NCI-H2107 treated with DMSO at 0.1 percent for 48 hours (cell line): ENCODE measurements at regions not wholly inside any gene's neighbourhood (a gene's known extent, or its start where the extent isn't known, plus 50 kb on each side); places are given as distances from the start of the nearest gene placed in this dataset.

Source experiments
- DNase-seq: peaks from one replicate; lab custom pipeline; 2025; ENCODE audit not compliant: unreplicated experiment; lab: John Stamatoyannopoulos, UW

- DNase-seq: no peak
Observed at GRCh38 chr16:6031567-6031966, 934.0 kb upstream of the EEF2KMT start.

- DNase-seq: no peak
Observed at GRCh38 chr16:6031102-6031501, 933.5 kb upstream of the EEF2KMT start.

GRCh38 chr16:6027733-6028132 is 930.1 kb upstream of the EEF2KMT start:
- DNase-seq: no peak

- no peak for DNase-seq
Observed at GRCh38 chr16:6023449-6023848, 925.9 kb upstream of the EEF2KMT start.

GRCh38 chr16:6021276-6021943 is 923.8 kb upstream of the EEF2KMT start:
- no peak for DNase-seq

GRCh38 chr16:6020162-6020985 is 922.8 kb upstream of the EEF2KMT start:
- DNase-seq: no peak

- no peak for DNase-seq
Observed at GRCh38 chr16:6019490-6019991, 921.9 kb upstream of the EEF2KMT start.

- DNase-seq: no peak
Observed at GRCh38 chr16:6018848-6019489, 921.4 kb upstream of the EEF2KMT start.

- DNase-seq: no peak
Observed at GRCh38 chr16:6016530-6017184, 919.1 kb upstream of the EEF2KMT start.

GRCh38 chr16:6012716-6013115 is 915.1 kb upstream of the EEF2KMT start:
- no peak for DNase-seq

- DNase-seq: no peak
Observed at GRCh38 chr16:6009151-6009550, 911.6 kb upstream of the EEF2KMT start.

- no peak for DNase-seq
Observed at GRCh38 chr16:6008670-6009069, 911.1 kb upstream of the EEF2KMT start.

GRCh38 chr16:5993356-5993755 is 895.8 kb upstream of the EEF2KMT start:
- DNase-seq: no peak

GRCh38 chr16:5982979-5983378 is 885.4 kb upstream of the EEF2KMT start:
- DNase-seq: no peak

GRCh38 chr16:5979905-5980550 is 882.4 kb upstream of the EEF2KMT start:
- no peak for DNase-seq

- DNase-seq: no peak
Observed at GRCh38 chr16:5977329-5977728, 879.7 kb upstream of the EEF2KMT start.

- no peak for DNase-seq
Observed at GRCh38 chr16:5972747-5973146, 875.2 kb upstream of the EEF2KMT start.

GRCh38 chr16:5971924-5972323 is 874.3 kb upstream of the EEF2KMT start:
- DNase-seq: no peak

- no peak for DNase-seq
Observed at GRCh38 chr16:5971106-5971505, 873.5 kb upstream of the EEF2KMT start.

- DNase-seq: no peak
Observed at GRCh38 chr16:5966004-5966403, 868.4 kb upstream of the EEF2KMT start.

GRCh38 chr16:5965321-5965720 is 867.7 kb upstream of the EEF2KMT start:
- no peak for DNase-seq
